GM12878 (cell line): ENCODE measurements at regions not wholly inside any gene's neighbourhood (a gene's known extent, or its start where the extent isn't known, plus 50 kb on each side); places are given as distances from the start of the nearest gene placed in this dataset.

ENCODE experiments used
- ATAC-seq: fragments of 200-7000 bp; cut with Tn5 transposase; 3 replicates; pipeline ENCODE4 v1.9.1; 2020; ENCODE audit warnings: mild to moderate bottlenecking, moderate library complexity
- BruUV-seq: library from RNA; stranded (reverse); fragments of 400-500 nt; replicated peaks from 2 replicates; lab custom pipeline; 2021; lab: Mats Ljungman, UMichigan
- CTCF ChIA-PET: fragments of 300-600 bp; sonication (Branson Sonifier 250); formaldehyde crosslinking; extraction: SDS; loops from one replicate; lab custom pipeline; 2021; ENCODE audit warnings: inconsistent platforms; lab: Yijun Ruan, JAX
- POLR2A ChIA-PET: fragments of 350-600 bp; formaldehyde crosslinking; extraction: SDS; loops from one replicate; lab custom pipeline; 2021; ENCODE audit warnings: inconsistent platforms; lab: Charles Lee
- RAD21 ChIA-PET: fragments of 300-600 bp; sonication (Branson Sonifier 250); formaldehyde crosslinking; loops from one replicate; lab custom pipeline; 2023; ENCODE audit warnings: antibody characterized with exemption; ENCODE audit not compliant: unreplicated experiment; lab: Charles Lee
- SMC1A ChIA-PET: fragments of 300-600 bp; sonication (Branson Sonifier 250); formaldehyde crosslinking; loops from one replicate; lab custom pipeline; 2023; ENCODE audit not compliant: unreplicated experiment, uncharacterized antibody; lab: Charles Lee
- DNase-seq: peaks from one replicate; pipeline ENCODE4 v3.0.0-alpha.2; 2011; ENCODE audit warnings: low read depth, low spot score
- FAIRE-seq: peaks from 3 replicates; lab custom pipeline; 2011; peaks lifted over from hg19 to GRCh38; lab: Jason Lieb, UNC
- H2AFZ ChIP-seq: 2 replicates; pipeline ENCODE4 v1.6.0; 2011; ENCODE audit warnings: low read depth, low read length, control low read depth; ENCODE audit not compliant: control insufficient read depth
- H3K27ac ChIP-seq: 2 replicates; pipeline ENCODE4 v1.5.1; 2011; ENCODE audit warnings: control low read depth; ENCODE audit not compliant: control insufficient read depth, insufficient read depth
- H3K27me3 ChIP-seq, 2 experiments: replicated peaks in 1 of 2; 2 replicates each; pipeline versions ENCODE4 v1.6.0 to v1.6.1; 2011; ENCODE audit warnings: low read length in 1 of 2; ENCODE audit not compliant: control insufficient read depth in 2 of 2, insufficient read depth in 2 of 2
- H3K36me3 ChIP-seq, 2 experiments: 2 replicates each; pipeline ENCODE4 v1.5.1; 2011; ENCODE audit warnings: low read length in 1 of 2; ENCODE audit not compliant: control insufficient read depth in 2 of 2, insufficient read depth in 2 of 2
- H3K4me1 ChIP-seq: 2 replicates; pipeline ENCODE4 v1.6.1; 2011; ENCODE audit warnings: mild to moderate bottlenecking, low read length, moderate library complexity, mixed read lengths; ENCODE audit not compliant: control insufficient read depth, insufficient read depth
- H3K4me2 ChIP-seq: 2 replicates; pipeline ENCODE4 v1.6.0; 2011; ENCODE audit warnings: control low read depth; ENCODE audit not compliant: control insufficient read depth, insufficient read depth
- H3K4me3 ChIP-seq: fragments of 200-600 bp; sonication (generic); 2 replicates; pipeline ENCODE4 v1.5.1; 2016
- H3K79me2 ChIP-seq: 2 replicates; pipeline ENCODE4 v1.6.0; 2011; ENCODE audit warnings: low read length; ENCODE audit not compliant: control insufficient read depth, insufficient read depth
- H3K9ac ChIP-seq: 2 replicates; pipeline ENCODE4 v1.8.0; 2011; ENCODE audit warnings: low read length, control low read depth, mixed read lengths; ENCODE audit not compliant: control insufficient read depth, insufficient read depth
- H3K9me3 ChIP-seq: replicated peaks from 3 replicates; pipeline ENCODE4 v1.5.1; 2011; ENCODE audit warnings: mild to moderate bottlenecking, low read length; ENCODE audit not compliant: control insufficient read depth, insufficient read depth
- H4K20me1 ChIP-seq: 2 replicates; pipeline ENCODE4 v1.6.0; 2011; ENCODE audit not compliant: control insufficient read depth, insufficient read depth
- ATF7 ChIP-seq: fragments of 450-650 bp; IDR thresholded peaks from 2 replicates; pipeline ENCODE4 v1.6.1; 2016; ENCODE audit warnings: low read depth, mild to moderate bottlenecking
- CBFB ChIP-seq: IDR thresholded peaks from 2 replicates; pipeline ENCODE4 v1.6.1; 2016; ENCODE audit warnings: antibody characterized with exemption, low read depth
- EED ChIP-seq: sonication (generic); IDR thresholded peaks from 2 replicates; pipeline ENCODE4 v1.6.1; 2016; ENCODE audit warnings: antibody characterized with exemption, low read depth
- EP300 ChIP-seq, 2 experiments: fragments of 150-350 bp in 1 of 2; IDR thresholded peaks; 2 replicates each; pipeline ENCODE4 v1.6.1; 2011 to 2012; ENCODE audit warnings: low read depth in 2 of 2, low read length in 2 of 2, borderline replicate concordance in 1 of 2, improper control_type of control experiment in 1 of 2, inconsistent platforms in 1 of 2; ENCODE audit not compliant: control insufficient read depth in 1 of 2
- FOXM1 ChIP-seq: IDR thresholded peaks from 2 replicates; pipeline ENCODE4 v1.6.1; 2012; ENCODE audit warnings: low read depth, mild to moderate bottlenecking, inconsistent platforms, low read length, moderate library complexity
- GABPA ChIP-seq: IDR thresholded peaks from 2 replicates; pipeline ENCODE4 v1.6.1; 2014; ENCODE audit warnings: antibody characterized with exemption, low read depth, mild to moderate bottlenecking, inconsistent platforms
- IKZF1 ChIP-seq: fragments of 450-650 bp; conservative IDR thresholded peaks from 2 replicates; pipeline ENCODE4 v1.6.1; 2017; ENCODE audit warnings: antibody characterized with exemption, mild to moderate bottlenecking
- IKZF2 ChIP-seq, 2 experiments: fragments of 450-650 bp; IDR thresholded peaks; 2 replicates each; pipeline ENCODE4 v1.6.1; 2017; ENCODE audit warnings: mild to moderate bottlenecking in 2 of 2, moderate library complexity in 2 of 2
- MYC ChIP-seq: IDR thresholded peaks from 2 replicates; pipeline ENCODE4 v1.6.1; 2011; ENCODE audit warnings: mild to moderate bottlenecking, low read length, moderate library complexity, inconsistent platforms; ENCODE audit not compliant: insufficient read depth, insufficient replicate concordance, insufficient read length, severe bottlenecking
- NBN ChIP-seq: fragments of 450-650 bp; IDR thresholded peaks from 2 replicates; pipeline ENCODE4 v1.6.1; 2016
- PBX3 ChIP-seq: IDR thresholded peaks from 2 replicates; pipeline ENCODE4 v1.6.1; 2011; ENCODE audit warnings: mild to moderate bottlenecking, low read depth, low read length, moderate library complexity; ENCODE audit not compliant: insufficient replicate concordance
- RELB ChIP-seq: fragments of 450-650 bp; IDR thresholded peaks from 2 replicates; pipeline ENCODE4 v1.6.1; 2017; ENCODE audit warnings: low read depth, mild to moderate bottlenecking, moderate library complexity
- RUNX3 ChIP-seq: IDR thresholded peaks from 2 replicates; pipeline ENCODE4 v1.6.1; 2012; ENCODE audit warnings: low read length, inconsistent platforms
- SPI1 ChIP-seq: IDR thresholded peaks from 2 replicates; pipeline ENCODE4 v1.6.1; 2011; ENCODE audit warnings: low read depth, mild to moderate bottlenecking, low read length, moderate library complexity, borderline replicate concordance; ENCODE audit not compliant: insufficient read depth
- STAT3 ChIP-seq: IDR thresholded peaks from 2 replicates; pipeline ENCODE4 v1.6.1; 2011; ENCODE audit warnings: low read depth, low read length, improper control_type of control experiment
- WGBS: methylation state at CpG from one replicate; pipeline ENCODE4 v1.1.6; 2016; ENCODE audit warnings: low lambda C conversion rate; ENCODE audit not compliant: insufficient replicate concordance, insufficient coverage; ENCODE audit errors: missing lambda C conversion rate; 5-methylcytosine and 5-hydroxymethylcytosine counted together
- in situ Hi-C: fragments of 300-500 bp; cut with MboI; formaldehyde crosslinking; loops from 9 replicates; pipeline ENCODE4 v1.14.3; 2018; ENCODE audit warnings: mixed read lengths
- intact Hi-C: fragments of 100-400 bp; cut with micrococcal nuclease; formaldehyde crosslinking; loops from one replicate; pipeline ENCODE4 v1.14.2; 2022; ENCODE audit not compliant: unreplicated experiment
- TF ChIP-seq, protein P1 (sequence below): fragments of 450-650 bp; IDR thresholded peaks from 2 replicates; pipeline ENCODE4 v1.6.1; 2016; ENCODE audit warnings: mild to moderate bottlenecking
- TF ChIP-seq, protein P2 (sequence below): IDR thresholded peaks from 2 replicates; pipeline ENCODE4 v1.6.1; 2012; ENCODE audit warnings: low read length, inconsistent platforms

GRCh38 chr2:147636238-147636882 is 208.5 kb upstream of the ACVR2A start:
- no peak for FAIRE-seq
- no peaks in the 10 kb centered on the region for H3K36me3 ChIP-seq
- in situ Hi-C loops (loop anchor here (25.0 kb wide), 1 partner anchor 1951 kb away; the partner anchor contains the start of gene MMADHC), intact Hi-C loops (loop anchor here (2.0 to 10.0 kb wide), 6 partner anchors 52 to 554 kb away; partner anchors contain the start of genes MBD5 and ORC4)
- ChIA-PET POLR2A (interaction anchor here (0.5 to 0.9 kb wide), 4 partner anchors 19 to 1666 kb away, joined by 3 to 8 read pairs (median 4); no protein-coding TSS in a partner anchor), RAD21 (interaction anchor here (1.0 to 2.0 kb wide), 6 partner anchors 9 to 207 kb away, joined by 3 to 9 read pairs (median 4); no protein-coding TSS in a partner anchor), CTCF (interaction anchor here (1.0 to 2.2 kb wide), 2 partner anchors 10 to 152 kb away, joined by 3 to 7 read pairs; no protein-coding TSS in a partner anchor), SMC1A (interaction anchor here (0.7 to 7.8 kb wide), 9 partner anchors 9 to 172 kb away, joined by 3 to 84 read pairs (median 4); no protein-coding TSS in a partner anchor)
- H3K4me1 ChIP-seq, result peaks cover 64% of the 10 kb centered on the region
- no peaks in the 10 kb centered on the region for H4K20me1 ChIP-seq
- 44% methylated on average over 8 of the region's 8 CpGs for WGBS
- H3K9me3 ChIP-seq, result no peaks in the 10 kb centered on the region; the same call in 2 of the 3 replicates
- no peak for DNase-seq
- H3K27me3 ChIP-seq, result no peaks in the 10 kb centered on the region
- no peaks in the 10 kb centered on the region for H3K79me2 ChIP-seq
- H3K4me2 ChIP-seq, result peak overlapping the region; percentile 70
- BruUV-seq, result no TSS peak
- no peak overlapping the region for H3K9ac ChIP-seq
- peak overlapping the region; percentile 59 for H3K27ac ChIP-seq
- H2AFZ ChIP-seq, result peak overlapping the region; percentile 15; the same call in 1 of the 2 replicates
- ATAC-seq, result peak; percentile 9
- H3K4me3 ChIP-seq, result no peak overlapping the region; the same call in 1 of the 2 replicates
- TF ChIP-seq SPI1 (peak; percentile 29; the same call in 1 of the 2 replicates), STAT3 (no peak), MYC (no peak), CBFB (peak; percentile 49; the same call in 1 of the 2 replicates), IKZF2 (IDR thresholded peaks at IDR 0.05) (peak; percentile 55), NBN (peak; percentile 12; the same call in 1 of the 2 replicates), RELB (0 out of 2 replicates have a peak, but pooled peaks have one; percentile 23), EED (peak; percentile 73; the same call in 1 of the 2 replicates), GABPA (0 out of 2 replicates have a peak, but pooled peaks have one; percentile 33), PBX3 (peak; percentile 72), FOXM1 (peak; percentile 28; the same call in 1 of the 2 replicates), IKZF1 (peak; percentile 59), ATF7 (no peak), EP300 (IDR thresholded peaks at IDR 0.05; ENCODE audit: borderline replicate concordance in 1 of 2, control insufficient read depth in 1 of 2, low read depth in 2 of 2, low read length in 2 of 2) (0 out of 4 replicates have a peak, but pooled peaks of 1 of the 2 experiments have one; percentile 20), RUNX3 (peak; percentile 89)
- TF ChIP-seq, protein P1, sequence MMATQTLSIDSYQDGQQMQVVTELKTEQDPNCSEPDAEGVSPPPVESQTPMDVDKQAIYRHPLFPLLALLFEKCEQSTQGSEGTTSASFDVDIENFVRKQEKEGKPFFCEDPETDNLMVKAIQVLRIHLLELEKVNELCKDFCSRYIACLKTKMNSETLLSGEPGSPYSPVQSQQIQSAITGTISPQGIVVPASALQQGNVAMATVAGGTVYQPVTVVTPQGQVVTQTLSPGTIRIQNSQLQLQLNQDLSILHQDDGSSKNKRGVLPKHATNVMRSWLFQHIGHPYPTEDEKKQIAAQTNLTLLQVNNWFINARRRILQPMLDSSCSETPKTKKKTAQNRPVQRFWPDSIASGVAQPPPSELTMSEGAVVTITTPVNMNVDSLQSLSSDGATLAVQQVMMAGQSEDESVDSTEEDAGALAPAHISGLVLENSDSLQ, result peak; percentile 71
- TF ChIP-seq, protein P2, sequence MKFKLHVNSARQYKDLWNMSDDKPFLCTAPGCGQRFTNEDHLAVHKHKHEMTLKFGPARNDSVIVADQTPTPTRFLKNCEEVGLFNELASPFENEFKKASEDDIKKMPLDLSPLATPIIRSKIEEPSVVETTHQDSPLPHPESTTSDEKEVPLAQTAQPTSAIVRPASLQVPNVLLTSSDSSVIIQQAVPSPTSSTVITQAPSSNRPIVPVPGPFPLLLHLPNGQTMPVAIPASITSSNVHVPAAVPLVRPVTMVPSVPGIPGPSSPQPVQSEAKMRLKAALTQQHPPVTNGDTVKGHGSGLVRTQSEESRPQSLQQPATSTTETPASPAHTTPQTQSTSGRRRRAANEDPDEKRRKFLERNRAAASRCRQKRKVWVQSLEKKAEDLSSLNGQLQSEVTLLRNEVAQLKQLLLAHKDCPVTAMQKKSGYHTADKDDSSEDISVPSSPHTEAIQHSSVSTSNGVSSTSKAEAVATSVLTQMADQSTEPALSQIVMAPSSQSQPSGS, result 0 out of 2 replicates have a peak, but pooled peaks have one; percentile 43
